C1 segment of cervical spinal cord (tissue), 14 donors: ENCODE measurements at regions not wholly inside any gene's neighbourhood (a gene's known extent, or its start where the extent isn't known, plus 50 kb on each side); places are given as distances from the start of the nearest gene placed in this dataset.
"Not testable (repeated sequence)": the region's sequence is repeated elsewhere in the genome, so short reads cannot be mapped to it uniquely, and the experiment has no call there.

ENCODE experiments used
- DNase-seq, 14 donors: peaks; one replicate each; lab custom pipeline; 2025; lab: John Stamatoyannopoulos, UW

DNA sequence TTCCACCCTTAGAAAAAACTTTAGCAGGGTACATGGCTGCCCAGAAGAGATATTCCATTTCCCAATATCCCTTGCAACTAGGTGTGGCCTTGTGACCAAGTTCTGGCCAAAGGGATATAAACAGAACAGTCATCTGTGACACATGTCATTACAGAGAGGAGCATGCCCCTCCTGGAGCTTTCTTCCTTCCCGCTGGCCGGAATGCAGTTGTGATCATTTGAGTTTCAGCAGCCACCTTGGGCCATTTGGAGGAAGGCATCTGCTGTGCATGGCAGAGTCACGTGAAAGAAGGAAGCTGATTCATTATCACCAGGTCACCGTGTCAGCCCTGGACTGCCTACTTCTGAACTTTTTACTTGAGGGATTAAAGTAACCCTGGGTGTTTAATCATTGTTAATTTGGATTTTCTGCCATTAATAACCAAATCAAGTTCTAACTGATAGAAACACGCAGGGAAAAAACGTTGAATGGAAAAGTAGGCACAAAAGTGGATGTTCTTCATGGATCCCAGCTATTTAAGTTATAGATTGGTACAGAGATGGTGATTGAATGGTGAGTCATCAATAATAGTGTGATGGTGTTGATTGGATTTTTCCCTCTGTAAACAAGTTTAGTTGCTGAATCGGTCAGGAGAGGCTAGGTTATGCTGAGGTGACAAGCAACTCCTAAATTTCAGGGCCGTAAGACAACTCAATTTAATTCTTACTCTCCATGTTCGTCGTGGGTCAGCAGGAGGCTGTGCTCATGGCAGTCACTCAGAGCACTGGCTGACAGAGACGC, 80.7 kb upstream of the CCDC167 start:
- no peak for DNase-seq

DNA sequence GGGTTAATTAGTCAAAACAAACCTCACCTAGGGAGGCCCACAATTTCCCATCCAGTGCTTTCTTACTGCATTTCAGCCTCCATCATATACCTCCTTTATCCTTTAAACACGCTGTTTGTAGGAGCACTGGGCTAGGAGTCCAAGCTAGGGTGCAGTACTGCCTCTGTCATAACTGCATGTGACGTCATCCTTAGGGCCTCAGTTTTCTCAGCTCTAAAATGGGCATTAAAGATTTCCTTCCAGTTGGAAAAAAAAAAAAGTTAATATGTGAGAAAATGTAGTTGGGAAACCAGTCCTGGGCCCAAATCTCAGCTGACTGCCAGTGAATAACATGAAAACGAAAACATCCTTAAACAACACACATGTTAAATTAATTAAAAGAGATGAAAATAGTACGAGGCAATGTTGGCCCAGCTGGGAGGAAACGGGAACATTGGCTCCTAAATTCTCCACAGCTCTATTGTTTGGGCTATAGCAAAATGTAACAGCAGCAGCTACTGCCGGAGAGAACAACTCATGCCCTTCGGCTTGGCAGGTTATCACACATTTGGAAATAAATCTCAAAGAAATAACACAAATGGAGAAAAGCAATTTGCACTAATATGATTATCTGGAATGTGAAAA, 79.9 kb upstream of the CCDC167 start:
- no peak for DNase-seq

- no peak for DNase-seq
These were observed 78.4 kb upstream of the CCDC167 start for GRCh38 chr6:37578104-37578503.

- DNase-seq = no peak
These were observed 76.6 kb upstream of the CCDC167 start for GRCh38 chr6:37576336-37576737.

DNA sequence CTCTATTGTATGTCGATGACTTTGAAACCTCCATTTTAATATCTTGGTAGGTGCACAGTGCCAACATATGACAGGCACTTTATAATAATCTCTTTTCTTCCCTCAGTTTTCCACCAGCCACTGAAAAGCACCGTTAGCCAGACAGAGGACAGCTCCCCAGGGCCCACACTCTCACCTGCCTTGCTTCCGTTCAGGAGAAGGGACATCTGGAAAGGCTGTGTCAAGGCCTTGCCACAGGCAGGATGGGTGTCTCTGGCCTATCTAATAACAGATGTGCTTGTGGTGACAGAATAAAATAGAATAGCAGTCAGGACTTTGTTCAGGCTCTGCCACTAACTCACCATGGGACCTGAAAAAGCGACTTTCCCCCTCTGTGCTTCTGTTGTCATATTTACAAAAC, 75.5 kb upstream of the CCDC167 start:
- no peak for DNase-seq

DNA sequence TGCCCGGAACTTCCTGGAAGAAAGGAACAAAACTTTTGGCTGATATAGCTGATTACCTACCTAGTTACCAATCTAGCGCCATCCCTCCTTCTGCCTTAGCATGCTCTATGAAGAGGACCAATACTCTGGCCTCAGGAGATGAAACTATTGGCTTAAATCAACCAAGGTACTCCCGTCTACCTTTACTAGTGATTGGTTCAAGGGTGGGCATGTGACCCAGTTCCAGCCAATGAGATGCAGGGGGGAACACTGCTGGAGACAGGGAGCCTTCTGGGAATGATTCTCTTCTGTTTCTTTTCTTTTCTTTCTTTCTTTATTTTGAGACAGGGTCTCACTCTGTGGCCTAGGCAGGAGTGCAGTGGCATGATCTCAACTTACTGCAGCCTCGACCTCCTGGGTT, 72.6 kb upstream of the CCDC167 start:
- DNase-seq = no peak

- no peak for DNase-seq
These were observed 70.9 kb upstream of the CCDC167 start for GRCh38 chr6:37570482-37571133.

DNA sequence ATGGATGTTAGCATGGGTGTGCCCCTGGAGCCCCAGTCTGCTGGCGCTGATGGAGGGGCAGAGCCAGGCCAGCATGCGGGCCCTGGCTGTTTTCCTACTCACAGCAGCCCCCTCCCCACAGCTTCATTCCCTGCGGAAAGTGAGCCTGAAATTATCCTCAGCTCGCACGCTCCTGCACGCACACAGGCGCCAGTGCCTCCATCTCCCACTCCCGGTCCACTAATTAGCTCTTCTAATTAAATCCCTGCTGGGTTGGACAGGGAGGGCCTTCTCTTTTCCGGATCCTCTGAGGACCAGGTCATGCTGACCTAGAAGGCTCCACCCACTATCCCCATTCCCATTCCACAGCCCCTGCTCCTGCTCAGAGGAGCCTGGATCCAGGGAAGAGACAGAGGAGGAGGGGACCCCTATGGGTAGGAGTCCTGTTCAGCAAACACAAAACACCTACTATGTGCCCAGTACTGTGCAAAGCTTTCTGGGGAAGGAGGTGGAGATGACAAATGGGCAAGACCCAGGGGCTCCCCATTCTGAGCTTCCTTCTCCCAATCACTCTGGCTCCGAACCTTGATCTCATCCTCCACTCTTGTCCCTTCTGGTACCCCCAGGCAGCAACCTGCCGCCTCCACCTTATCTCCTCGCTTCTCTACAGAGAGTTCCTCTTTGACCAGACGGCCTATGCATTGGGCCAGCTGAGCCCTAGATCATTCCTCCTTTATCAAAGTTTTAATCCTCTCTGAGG, 70.2 kb upstream of the CCDC167 start:
- no peak for DNase-seq

DNA sequence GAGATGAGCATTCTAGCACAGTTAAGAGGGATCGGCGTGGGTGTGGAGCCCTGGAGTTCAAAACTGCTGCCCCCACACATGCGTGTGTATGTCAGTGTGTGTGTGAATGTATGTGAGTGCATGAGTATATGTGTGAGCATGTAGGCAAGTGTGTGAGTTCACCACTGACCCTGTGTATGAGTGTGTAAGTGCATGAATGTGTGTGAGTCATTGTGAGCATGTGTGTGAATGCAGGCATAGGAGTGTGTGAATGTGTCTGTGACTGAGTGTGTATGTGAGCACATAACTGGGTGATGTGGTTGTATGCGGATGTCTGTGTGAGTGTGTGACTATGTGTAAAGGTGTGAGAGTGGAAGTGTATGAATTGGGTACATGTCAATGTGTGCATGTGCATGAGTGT, 69.6 kb upstream of the CCDC167 start:
- DNase-seq = no peak

- no peak for DNase-seq
These were observed 67.3 kb upstream of the CCDC167 start for GRCh38 chr6:37566950-37567349.

- DNase-seq = peak in 13 of 14 donors; percentile 26 to 81 (median 37)
These were observed 66.6 kb upstream of the CCDC167 start for GRCh38 chr6:37566111-37566949.

DNA sequence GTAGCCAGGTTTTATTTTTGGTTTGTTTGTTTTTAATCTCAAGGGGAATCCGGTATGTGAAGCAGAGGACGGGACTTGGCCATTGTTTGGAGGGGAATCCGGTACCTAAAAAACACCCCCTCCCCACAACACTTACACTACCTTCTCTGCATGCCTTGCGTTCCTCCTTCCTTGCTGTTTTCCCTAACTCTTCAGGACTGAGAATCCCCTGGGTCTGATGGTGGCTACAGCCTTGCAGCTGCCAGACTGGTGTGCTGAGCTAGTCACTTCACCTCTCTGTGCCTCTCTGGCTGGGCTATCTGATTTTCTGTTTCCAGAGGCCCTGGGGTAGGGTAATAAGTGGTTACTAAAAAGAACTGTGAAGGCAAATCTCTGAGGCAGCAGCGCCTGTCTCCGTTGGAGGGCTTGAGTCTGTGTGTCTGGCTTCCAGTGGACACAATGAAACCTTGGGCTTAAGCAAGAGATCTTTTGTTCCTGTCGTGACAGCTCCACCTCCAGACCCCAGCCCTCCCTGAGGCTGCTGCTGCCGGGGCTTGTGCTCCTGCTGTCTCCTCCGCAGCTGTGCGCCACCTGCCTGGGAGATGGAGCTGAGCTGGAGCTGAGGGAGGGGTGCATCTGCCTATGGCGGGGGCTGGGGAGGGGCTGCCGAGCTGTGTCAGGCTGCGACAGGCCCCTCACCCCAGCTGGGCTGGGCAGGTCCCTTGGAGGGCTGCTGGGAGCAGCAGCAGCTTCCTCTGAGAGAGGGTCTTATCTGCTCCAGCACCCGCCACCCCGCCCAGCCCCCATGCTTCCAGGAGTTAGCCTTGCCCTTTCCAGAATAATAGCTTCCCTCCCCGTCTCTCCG, 65.8 kb upstream of the CCDC167 start:
- DNase-seq = peak in 7 of 14 donors; percentile 26 to 54 (median 33)

DNA sequence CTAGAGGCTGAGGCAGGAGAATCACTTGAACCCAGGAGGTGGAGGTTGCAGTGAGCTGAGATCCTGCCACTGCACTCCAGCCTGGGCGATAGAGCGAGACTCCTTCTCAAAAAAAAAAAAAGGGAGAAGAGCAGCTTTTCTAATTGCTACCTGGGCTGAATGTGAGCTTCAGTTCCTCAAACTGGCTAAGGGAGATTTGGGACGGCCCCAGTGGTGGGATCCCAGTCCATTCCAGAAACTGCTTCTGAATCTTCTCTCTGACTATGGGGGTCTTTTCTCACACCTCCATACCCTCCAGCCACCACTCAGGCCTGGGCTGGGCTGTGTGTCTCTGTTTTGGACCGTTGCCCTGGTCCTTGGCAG, 63.2 kb upstream of the CCDC167 start:
- not testable (repeated sequence) for DNase-seq

GRCh38 chr6:37561361-37561760, 61.7 kb upstream of the CCDC167 start:
- no peak for DNase-seq

- DNase-seq = no peak
These were observed 61.0 kb upstream of the CCDC167 start for GRCh38 chr6:37560737-37561103.

DNA sequence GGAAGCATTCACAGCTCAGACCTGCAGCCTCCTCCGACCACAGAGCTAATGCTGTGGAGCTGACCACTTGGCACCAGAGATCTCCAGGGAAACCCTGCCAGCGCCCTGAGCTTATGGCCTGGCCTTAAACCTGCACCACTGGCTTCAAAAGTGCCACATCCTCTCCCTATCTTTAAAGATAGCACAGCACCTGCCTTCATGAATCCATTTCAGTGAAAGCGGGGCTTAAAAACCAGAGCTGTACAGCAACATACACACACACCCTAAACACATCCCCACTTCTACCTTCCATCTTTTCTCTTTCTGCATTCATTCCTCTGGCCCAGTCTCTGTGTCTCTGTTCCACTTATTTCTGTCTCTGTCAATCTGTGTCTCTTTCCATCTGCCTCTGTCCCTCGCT, 59.8 kb upstream of the CCDC167 start:
- no peak for DNase-seq

DNA sequence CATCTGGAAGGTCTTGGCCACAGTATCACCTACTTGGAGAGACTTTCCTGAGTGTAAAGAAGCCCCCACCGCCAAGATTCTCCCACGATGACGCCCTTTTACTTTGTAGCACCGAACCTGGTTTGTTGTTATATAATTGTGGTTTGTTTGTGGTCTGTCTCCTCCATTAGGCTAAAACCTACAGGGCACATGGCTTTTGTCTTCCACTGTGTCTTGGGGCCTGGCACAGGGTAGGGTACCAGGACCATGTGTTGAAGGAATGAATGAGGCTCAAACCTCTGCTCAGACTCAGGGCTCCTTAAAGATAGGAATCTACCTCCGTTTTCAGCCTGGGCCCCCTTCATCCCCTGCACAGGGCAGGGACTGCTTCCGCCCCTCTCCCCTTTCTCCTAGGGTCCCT, 59.4 kb upstream of the CCDC167 start:
- no peak for DNase-seq

DNA sequence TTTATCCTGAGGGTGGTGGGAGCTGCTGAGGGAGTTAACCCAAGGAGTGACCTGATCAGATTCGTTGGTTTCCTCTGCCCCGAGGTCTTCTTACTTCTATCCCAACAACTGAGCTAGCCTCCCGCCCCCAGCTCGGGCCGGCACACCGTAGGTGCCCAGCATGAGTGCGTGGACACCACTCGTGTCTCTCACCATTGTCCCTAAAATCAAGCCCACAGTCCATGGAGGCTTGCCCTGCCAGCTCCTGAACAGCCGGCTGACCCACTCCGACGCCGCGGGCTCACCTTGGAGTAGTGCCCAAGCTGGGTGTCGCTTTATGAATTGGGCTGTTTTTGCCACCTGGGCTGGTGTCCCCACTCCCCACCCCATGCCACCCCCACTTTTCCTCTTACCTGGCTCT, 59.0 kb upstream of the CCDC167 start:
- no peak for DNase-seq

DNA sequence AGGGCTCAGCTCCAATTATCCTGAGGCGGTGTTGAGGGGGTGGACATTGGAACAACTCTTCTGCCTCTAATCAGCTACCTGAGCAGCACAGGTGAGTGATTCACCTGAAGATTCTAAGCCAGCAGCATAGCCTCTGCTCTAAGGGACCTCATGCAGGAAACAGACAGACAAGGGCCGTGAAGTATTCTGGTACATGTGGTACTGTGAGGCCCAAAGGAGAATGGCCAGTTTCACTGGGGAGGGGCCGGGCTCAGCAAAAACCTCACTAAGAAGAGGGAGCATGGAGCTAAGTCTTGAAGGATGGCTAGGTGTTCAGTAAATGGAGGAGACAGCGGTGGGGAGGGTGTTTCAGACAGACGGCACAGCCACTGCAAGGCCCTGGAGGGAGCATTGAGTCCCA, 58.5 kb upstream of the CCDC167 start:
- DNase-seq = no peak

DNA sequence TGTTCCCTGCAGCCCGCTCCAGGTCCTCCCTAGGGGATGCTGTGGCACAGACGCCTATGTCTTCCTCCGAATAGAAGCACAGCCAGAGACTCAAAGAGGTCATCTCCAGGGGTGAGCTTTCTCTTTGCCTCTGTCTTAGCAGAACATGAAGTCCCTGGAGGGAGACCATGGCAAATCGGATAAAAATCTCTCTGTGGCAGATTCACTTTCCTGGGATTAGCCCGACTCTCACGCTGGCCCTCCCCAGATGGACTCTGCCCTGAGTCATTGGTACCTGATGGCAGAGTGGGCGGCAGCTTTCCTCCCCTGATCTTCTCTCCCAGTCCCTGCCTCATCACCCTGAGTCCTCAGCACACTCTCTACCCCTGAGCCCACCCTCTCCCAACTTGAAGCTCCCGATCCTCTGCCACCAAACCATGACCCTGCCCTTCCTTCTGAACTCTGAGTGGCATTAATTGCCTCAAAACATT, 58.0 kb upstream of the CCDC167 start:
- no peak for DNase-seq
